ENCODE measurements at regions not wholly inside any gene's neighbourhood (a gene's known extent, or its start where the extent isn't known, plus 50 kb on each side); places are given as distances from the start of the nearest gene placed in this dataset.

DNA sequence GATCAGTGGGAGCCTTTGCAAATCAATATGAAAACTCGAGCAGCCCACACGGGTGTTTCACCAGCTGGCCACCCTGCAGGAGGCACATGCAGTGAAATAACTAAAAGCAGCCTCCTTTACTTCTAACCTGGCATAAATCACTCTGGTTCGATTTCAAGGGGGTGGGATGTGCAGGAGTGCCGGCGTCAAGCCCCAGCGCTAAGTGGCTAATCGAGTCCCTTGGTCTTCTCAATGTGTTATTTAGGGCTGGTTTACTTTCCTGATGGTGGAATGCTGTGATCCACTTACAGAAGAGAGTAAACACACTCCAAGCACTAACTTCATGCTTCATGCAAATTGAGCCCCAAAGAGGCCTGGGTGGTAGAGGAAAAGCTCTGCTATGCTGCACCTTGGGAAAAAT is 109.4 kb downstream of the TMEM174 start:
- H3K79me2 ChIP-seq = no peaks in the 10 kb centered on the region
- H3K27ac ChIP-seq = no peak overlapping the region
- peaks cover 7% of the 10 kb centered on the region for H3K4me1 ChIP-seq (ENCODE audit: insufficient read depth)
- TF ChIP-seq, protein P1, sequence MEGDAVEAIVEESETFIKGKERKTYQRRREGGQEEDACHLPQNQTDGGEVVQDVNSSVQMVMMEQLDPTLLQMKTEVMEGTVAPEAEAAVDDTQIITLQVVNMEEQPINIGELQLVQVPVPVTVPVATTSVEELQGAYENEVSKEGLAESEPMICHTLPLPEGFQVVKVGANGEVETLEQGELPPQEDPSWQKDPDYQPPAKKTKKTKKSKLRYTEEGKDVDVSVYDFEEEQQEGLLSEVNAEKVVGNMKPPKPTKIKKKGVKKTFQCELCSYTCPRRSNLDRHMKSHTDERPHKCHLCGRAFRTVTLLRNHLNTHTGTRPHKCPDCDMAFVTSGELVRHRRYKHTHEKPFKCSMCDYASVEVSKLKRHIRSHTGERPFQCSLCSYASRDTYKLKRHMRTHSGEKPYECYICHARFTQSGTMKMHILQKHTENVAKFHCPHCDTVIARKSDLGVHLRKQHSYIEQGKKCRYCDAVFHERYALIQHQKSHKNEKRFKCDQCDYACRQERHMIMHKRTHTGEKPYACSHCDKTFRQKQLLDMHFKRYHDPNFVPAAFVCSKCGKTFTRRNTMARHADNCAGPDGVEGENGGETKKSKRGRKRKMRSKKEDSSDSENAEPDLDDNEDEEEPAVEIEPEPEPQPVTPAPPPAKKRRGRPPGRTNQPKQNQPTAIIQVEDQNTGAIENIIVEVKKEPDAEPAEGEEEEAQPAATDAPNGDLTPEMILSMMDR (IDR thresholded peaks at IDR 0.05; ENCODE audit: poor library complexity) = no peak
- TF ChIP-seq EZH2 (IDR thresholded peaks at IDR 0.05; ENCODE audit: borderline replicate concordance) (no peak), EZH2phosphoT487 (IDR thresholded peaks at IDR 0.05; ENCODE audit: low read depth, severe bottlenecking, unreplicated experiment) (no peak)
- DNase-seq (ENCODE audit: low spot score) = no peak
- H3K9me2 ChIP-seq (replicated peaks; ENCODE audit: insufficient read depth) = no peaks in the 10 kb centered on the region
- no peak overlapping the region for H3K4me2 ChIP-seq
- no peaks in the 10 kb centered on the region for H4K20me1 ChIP-seq (ENCODE audit: insufficient read depth, poor library complexity, severe bottlenecking)
- no peaks in the 10 kb centered on the region for H3K36me3 ChIP-seq (replicated peaks; ENCODE audit: insufficient read depth, low read depth)
- no peak overlapping the region for H3K4me3 ChIP-seq
- no peaks in the 10 kb centered on the region for H3K27me3 ChIP-seq
- no peaks in the 10 kb centered on the region for H3K9me3 ChIP-seq (ENCODE audit: low read depth)
- WGBS (ENCODE audit: low lambda C conversion rate, missing lambda C conversion rate) = 69% methylated on average over 7 of the region's 7 CpGs
- H2AFZ ChIP-seq = no peak overlapping the region

DNA sequence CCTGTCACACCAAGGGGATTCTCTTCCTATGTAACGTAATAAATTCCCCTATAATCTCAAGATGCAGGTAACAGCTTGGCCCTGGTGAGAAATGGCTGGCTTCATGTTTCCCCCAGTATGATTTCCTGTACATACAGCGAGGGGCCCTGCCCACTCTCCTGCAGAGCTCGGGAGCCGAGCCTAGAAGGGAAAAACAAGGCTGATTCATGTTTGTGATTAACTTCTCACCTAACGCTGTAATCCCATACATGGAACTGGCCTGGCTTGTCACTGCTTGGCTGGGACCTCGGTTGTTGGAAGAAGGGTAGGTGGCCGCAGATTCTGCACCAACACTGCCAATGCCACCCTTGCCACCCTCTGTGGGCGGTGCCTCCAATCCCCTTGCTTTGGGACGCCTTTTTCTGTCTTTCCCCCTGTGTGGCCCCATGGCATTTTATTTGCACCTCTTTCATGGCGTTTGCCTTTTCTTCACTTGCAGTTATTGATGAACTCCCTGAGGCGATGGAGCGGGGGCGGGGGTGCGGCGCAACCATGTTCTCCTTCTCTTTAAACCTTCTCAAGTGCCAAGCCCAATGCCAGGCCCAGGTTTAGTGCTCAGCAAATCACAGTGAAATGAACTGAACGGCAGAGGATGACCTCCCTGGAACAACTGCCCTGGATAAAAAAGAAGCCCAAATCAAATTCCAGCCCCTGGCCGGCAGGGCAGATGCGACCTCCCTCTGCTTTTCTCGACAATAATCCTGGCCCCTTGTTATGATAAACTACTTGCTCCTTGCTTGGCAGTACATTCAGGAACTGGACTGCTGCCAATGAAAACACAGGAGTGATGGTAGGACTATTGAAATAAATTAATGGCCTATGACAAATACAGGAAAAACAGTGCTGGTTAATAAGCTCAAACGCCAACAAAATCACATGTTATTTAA is 108.1 kb downstream of the TMEM174 start:
- TF ChIP-seq EZH2phosphoT487 (IDR thresholded peaks at IDR 0.05; ENCODE audit: low read depth, severe bottlenecking, unreplicated experiment) = no peak
- TF ChIP-seq, protein P1 (IDR thresholded peaks at IDR 0.05; ENCODE audit: poor library complexity) = no peak
- no peak for TF ChIP-seq EZH2 (IDR thresholded peaks at IDR 0.05; ENCODE audit: borderline replicate concordance)
- 66% methylated on average over 20 of the region's 20 CpGs for WGBS (ENCODE audit: low lambda C conversion rate, missing lambda C conversion rate)
- H3K4me2 ChIP-seq = no peak overlapping the region
- H3K27ac ChIP-seq = no peak overlapping the region
- no peak overlapping the region for H3K4me3 ChIP-seq
- H3K9me2 ChIP-seq (replicated peaks; ENCODE audit: insufficient read depth) = no peaks in the 10 kb centered on the region
- H3K36me3 ChIP-seq (replicated peaks; ENCODE audit: insufficient read depth, low read depth) = no peaks in the 10 kb centered on the region
- no peaks in the 10 kb centered on the region for H3K79me2 ChIP-seq
- no peaks in the 10 kb centered on the region for H3K9me3 ChIP-seq (ENCODE audit: low read depth)
- H3K4me1 ChIP-seq (ENCODE audit: insufficient read depth) = peaks cover 7% of the 10 kb centered on the region
- no peaks in the 10 kb centered on the region for H4K20me1 ChIP-seq (ENCODE audit: insufficient read depth, poor library complexity, severe bottlenecking)
- no peaks in the 10 kb centered on the region for H3K27me3 ChIP-seq
- H2AFZ ChIP-seq = no peak overlapping the region
- DNase-seq (ENCODE audit: low spot score) = no peak

DNA sequence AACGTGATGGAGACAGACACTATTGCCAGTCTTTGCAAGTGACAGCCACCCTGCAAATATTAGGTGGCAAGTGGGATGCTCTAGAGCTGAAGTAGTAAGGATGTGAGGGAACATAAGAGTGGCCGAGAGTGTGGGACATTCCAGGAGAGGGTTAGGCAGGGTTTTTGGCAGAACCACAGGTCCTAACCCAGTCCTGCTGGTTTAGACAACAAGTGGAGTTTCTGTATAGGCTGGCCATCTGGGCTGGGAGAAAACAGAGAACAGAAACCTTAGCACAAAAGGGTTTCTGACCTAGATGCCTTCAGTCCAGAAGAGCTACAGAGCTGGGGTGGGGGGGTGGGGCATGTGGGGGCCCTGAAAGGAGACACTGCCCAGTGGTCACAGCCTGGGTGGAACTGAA is 107.4 kb downstream of the TMEM174 start:
- Histone ChIP-seq H3K36me3 (replicated peaks; ENCODE audit: insufficient read depth, low read depth) (no peaks in the 10 kb centered on the region), H3K4me3 (no peak overlapping the region), H3K27ac (no peak overlapping the region), H3K79me2 (no peaks in the 10 kb centered on the region), H3K9me3 (ENCODE audit: low read depth) (no peaks in the 10 kb centered on the region), H2AFZ (no peak overlapping the region), H3K27me3 (no peaks in the 10 kb centered on the region), H4K20me1 (ENCODE audit: insufficient read depth, poor library complexity, severe bottlenecking) (no peaks in the 10 kb centered on the region), H3K4me2 (no peak overlapping the region), H3K4me1 (ENCODE audit: insufficient read depth) (peaks cover 7% of the 10 kb centered on the region), H3K9me2 (replicated peaks; ENCODE audit: insufficient read depth) (no peaks in the 10 kb centered on the region)
- no peak for DNase-seq (ENCODE audit: low spot score)
- 86% methylated on average over 2 of the region's 2 CpGs for WGBS (ENCODE audit: low lambda C conversion rate, missing lambda C conversion rate)
- TF ChIP-seq, protein P1 (IDR thresholded peaks at IDR 0.05; ENCODE audit: poor library complexity) = no peak
- TF ChIP-seq EZH2 (IDR thresholded peaks at IDR 0.05; ENCODE audit: borderline replicate concordance) (no peak), EZH2phosphoT487 (IDR thresholded peaks at IDR 0.05; ENCODE audit: low read depth, severe bottlenecking, unreplicated experiment) (no peak)
